ENCODE measurements at regions not wholly inside any gene's neighbourhood (a gene's known extent, or its start where the extent isn't known, plus 50 kb on each side); places are given as distances from the start of the nearest gene placed in this dataset.

DNA sequence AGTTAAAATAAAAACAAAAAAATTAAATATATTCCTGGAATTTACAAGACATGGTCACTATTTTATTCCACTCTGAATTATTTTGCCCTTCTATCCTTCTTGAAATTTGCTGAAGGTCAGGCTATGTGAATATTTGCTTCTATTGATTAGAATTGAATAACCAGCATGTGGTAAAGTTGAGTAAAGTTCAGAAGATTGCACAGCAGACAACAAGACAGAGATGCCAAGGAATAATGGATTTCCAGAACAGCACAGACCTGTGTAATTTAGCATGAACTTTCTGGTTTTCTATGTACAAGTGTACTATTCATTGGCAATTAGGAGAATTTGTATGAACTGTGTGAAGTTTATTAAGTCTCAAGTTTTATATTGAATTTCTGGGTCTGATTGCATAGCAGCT lies 352.4 kb downstream of the TBC1D32 start:
- Histone ChIP-seq H4K20me1 (ENCODE audit: insufficient read depth, low read length) (no peaks in the 10 kb centered on the region), H2AFZ (ENCODE audit: low read length) (no peak overlapping the region), H3K4me2 (ENCODE audit: low read depth, low read length) (no peak overlapping the region), H3K9me3 (ENCODE audit: low read length) (no peaks in the 10 kb centered on the region), H3K4me3 (replicated peaks in 1 of 3; ENCODE audit: insufficient read depth in 1 of 3, low read depth in 2 of 3, low read length in 3 of 3) (no peak overlapping the region), H3K9ac (ENCODE audit: insufficient read depth, low read depth, low read length) (no peak overlapping the region), H3K79me2 (ENCODE audit: insufficient read depth, low read length) (no peaks in the 10 kb centered on the region), H3K27me3 (ENCODE audit: control insufficient read depth in 1 of 2, insufficient read depth in 2 of 2, low read length in 2 of 2) (no peaks in the 10 kb centered on the region), H3K36me3 (replicated peaks in 1 of 2; ENCODE audit: control insufficient read depth in 1 of 2, insufficient read depth in 2 of 2, low read length in 2 of 2) (no peaks in the 10 kb centered on the region), H3K27ac (ENCODE audit: extremely low read length, insufficient read depth, low read length) (no peak overlapping the region), H3K4me1 (ENCODE audit: insufficient read depth, low read length) (no peaks in the 10 kb centered on the region)
- TF ChIP-seq SRY (CRISPR knock-in tag; IDR thresholded peaks at IDR 0.05) (no peak), SNAPC2 (CRISPR knock-in tag; IDR thresholded peaks at IDR 0.05) (no peak), HOXA7 (CRISPR knock-in tag; IDR thresholded peaks at IDR 0.05) (no peak), ZNF33B (CRISPR knock-in tag; IDR thresholded peaks at IDR 0.05) (no peak), ZBTB26 (CRISPR knock-in tag; IDR thresholded peaks at IDR 0.05; ENCODE audit: borderline replicate concordance) (no peak), ZNF556 (CRISPR knock-in tag; IDR thresholded peaks at IDR 0.05; ENCODE audit: borderline replicate concordance) (no peak), SUZ12 (IDR thresholded peaks at IDR 0.05; ENCODE audit: low read depth, low read length) (no peak)
- POLR2A ChIA-PET, result no interaction called here
- in situ Hi-C loops (cut with HindIII; ENCODE audit: extremely low pct_ligation_motif_present, low pct_unique_long_range_greater_than_20kb) (no loop called here), intact Hi-C loops (cut with micrococcal nuclease; ENCODE audit: unreplicated experiment) (no loop called here)
- FAIRE-seq (no peak), DNase-seq (ENCODE audit: low spot score) (no peak), ATAC-seq (no peak)
- CTCF ChIA-PET (ENCODE audit: low intra/inter-chr PET ratio, low total read pairs), result no interaction called here
- no TSS peak for BruUV-seq (replicated peaks)

GRCh38 chr6:120966321-120966720 lies 368.0 kb downstream of the TBC1D32 start:
- in situ Hi-C loops (cut with HindIII; ENCODE audit: extremely low pct_ligation_motif_present, low pct_unique_long_range_greater_than_20kb) (no loop called here), intact Hi-C loops (cut with micrococcal nuclease; ENCODE audit: unreplicated experiment) (no loop called here)
- CTCF ChIA-PET (ENCODE audit: low intra/inter-chr PET ratio, low total read pairs), result no interaction called here
- H4K20me1 ChIP-seq (ENCODE audit: insufficient read depth, low read length), result no peaks in the 10 kb centered on the region
- H3K27me3 ChIP-seq (ENCODE audit: control insufficient read depth in 1 of 2, insufficient read depth in 2 of 2, low read length in 2 of 2), result no peaks in the 10 kb centered on the region
- H3K4me1 ChIP-seq (ENCODE audit: insufficient read depth, low read length), result no peaks in the 10 kb centered on the region
- ATAC-seq (no peak), DNase-seq (ENCODE audit: low spot score) (no peak), FAIRE-seq (no peak)
- H3K27ac ChIP-seq (ENCODE audit: extremely low read length, insufficient read depth, low read length), result no peak overlapping the region
- no TSS peak for BruUV-seq (replicated peaks)
- H3K36me3 ChIP-seq (replicated peaks in 1 of 2; ENCODE audit: control insufficient read depth in 1 of 2, insufficient read depth in 2 of 2, low read length in 2 of 2), result no peaks in the 10 kb centered on the region
- no peak overlapping the region for H3K9ac ChIP-seq (ENCODE audit: insufficient read depth, low read depth, low read length)
- POLR2A ChIA-PET, result no interaction called here
- H3K79me2 ChIP-seq (ENCODE audit: insufficient read depth, low read length), result no peaks in the 10 kb centered on the region
- no peak overlapping the region for H3K4me3 ChIP-seq (replicated peaks in 1 of 3; ENCODE audit: insufficient read depth in 1 of 3, low read depth in 2 of 3, low read length in 3 of 3)
- no peaks in the 10 kb centered on the region for H3K9me3 ChIP-seq (ENCODE audit: low read length)
- no peak overlapping the region for H2AFZ ChIP-seq (ENCODE audit: low read length)
- no peak overlapping the region for H3K4me2 ChIP-seq (ENCODE audit: low read depth, low read length)
- TF ChIP-seq ZNF790 (CRISPR knock-in tag; IDR thresholded peaks at IDR 0.05; ENCODE audit: borderline replicate concordance) (no peak), ZNF326 (CRISPR knock-in tag; IDR thresholded peaks at IDR 0.05; ENCODE audit: borderline replicate concordance) (no peak), AGO2 (optimal IDR thresholded peaks at IDR 0.05; ENCODE audit: low read depth, low read length) (no peak), KDM5B (CRISPR knock-in tag; IDR thresholded peaks at IDR 0.05; ENCODE audit: borderline replicate concordance) (no peak), CHCHD3 (CRISPR knock-in tag; IDR thresholded peaks at IDR 0.05) (no peak), SP1 (IDR thresholded peaks at IDR 0.05) (no peak), SP1 (CRISPR knock-in tag; IDR thresholded peaks at IDR 0.05) (no peak), MED13 (CRISPR knock-in tag; IDR thresholded peaks at IDR 0.05) (no peak), PHF21A (CRISPR knock-in tag; IDR thresholded peaks at IDR 0.05) (no peak), TGIF2 (CRISPR knock-in tag; IDR thresholded peaks at IDR 0.05) (no peak), NFRKB (IDR thresholded peaks at IDR 0.05) (no peak), ZNF879 (CRISPR knock-in tag; IDR thresholded peaks at IDR 0.05) (no peak), RXRA (CRISPR knock-in tag; IDR thresholded peaks at IDR 0.05) (no peak), TRIM24 (CRISPR knock-in tag; IDR thresholded peaks at IDR 0.05) (no peak), CSRNP2 (CRISPR knock-in tag; conservative IDR thresholded peaks at IDR 0.05; ENCODE audit: low read depth) (no peak), BRCA1 (CRISPR knock-in tag; IDR thresholded peaks at IDR 0.05) (no peak)
